Prostate gland (tissue), 2 donors: ENCODE measurements at regions not wholly inside any gene's neighbourhood (a gene's known extent, or its start where the extent isn't known, plus 50 kb on each side); places are given as distances from the start of the nearest gene placed in this dataset.

Experiments
- DNase-seq: peaks from one replicate; pipeline ENCODE4 v3.0.0-alpha.2; 2019; ENCODE audit warnings: low spot score
- H3K27ac ChIP-seq, 2 donors: fragments of 200-600 bp; sonication (generic); 2 replicates each; pipeline ENCODE4 v1.5.1; 2017 to 2019
- H3K27me3 ChIP-seq: fragments of 200-600 bp; sonication (generic); replicated peaks from 2 replicates; pipeline ENCODE4 v1.5.1; 2019; ENCODE audit not compliant: insufficient read depth
- H3K36me3 ChIP-seq, 2 donors: fragments of 200-600 bp; sonication (generic); 1 replicate in 1 of 2; 2 replicates in 1 of 2; pipeline versions ENCODE4 v1.5.1 to v1.8.1; 2017 to 2019
- H3K4me1 ChIP-seq: fragments of 200-600 bp; sonication (generic); replicated peaks from 2 replicates; pipeline ENCODE4 v1.5.1; 2019
- H3K4me3 ChIP-seq, 2 donors: fragments of 200-600 bp; sonication (generic); 2 replicates each; pipeline ENCODE4 v1.5.1; 2017 to 2019
- H3K9me3 ChIP-seq: fragments of 200-600 bp; sonication (generic); 2 replicates; pipeline ENCODE4 v1.5.1; 2017
- CTCF ChIP-seq, 4 experiments: fragments of 200-600 bp in 2 of 4; fragments of 450-650 bp in 2 of 4; sonication (generic) in 2 of 4; IDR thresholded peaks; 1 replicate in 3 of 4; 2 replicates in 1 of 4; pipeline ENCODE4 v1.5.1; 2016 to 2019; ENCODE audit warnings: antibody characterized with exemption in 4 of 4, mild to moderate bottlenecking in 2 of 4, moderate library complexity in 2 of 4
- POLR2A ChIP-seq: fragments of 450-650 bp; IDR thresholded peaks from one replicate; pipeline ENCODE4 v1.6.1; 2016; ENCODE audit warnings: antibody characterized with exemption, mild to moderate bottlenecking
- POLR2AphosphoS5 ChIP-seq: sonication (generic); formaldehyde crosslinking; IDR thresholded peaks from one replicate; pipeline ENCODE4 v1.6.1; 2017; ENCODE audit warnings: antibody characterized with exemption
- WGBS: methylation state at CpG from one replicate; pipeline ENCODE4 v1.1.5; 2018; 5-methylcytosine and 5-hydroxymethylcytosine counted together
- intact Hi-C: fragments of 100-400 bp; cut with DNase I; formaldehyde crosslinking; loops from one replicate; pipeline ENCODE4 v1.14.2; 2022

- Histone ChIP-seq H3K4me3 (no peak overlapping the region), H3K36me3 (no peaks in the 10 kb centered on the region), H3K9me3 (no peaks in the 10 kb centered on the region), H3K27ac (no peak overlapping the region), H3K27me3 (no peaks in the 10 kb centered on the region), H3K4me1 (no peaks in the 10 kb centered on the region)
- intact Hi-C loops = no loop called here
- WGBS = 76% methylated on average over 2 of the region's 2 CpGs
- no peak for TF ChIP-seq POLR2AphosphoS5
- DNase-seq = no peak
These were observed 166.0 kb upstream of the PIK3C3 start for GRCh38 chr18:41789001-41789400.

- TF ChIP-seq CTCF (IDR thresholded peaks at IDR 0.05) = no peak
- no peak for TF ChIP-seq POLR2AphosphoS5
- no peak for TF ChIP-seq POLR2A
- intact Hi-C loops = no loop called here
- Histone ChIP-seq H3K27me3 (no peaks in the 10 kb centered on the region), H3K4me3 (no peak overlapping the region), H3K27ac (no peak overlapping the region), H3K4me1 (no peaks in the 10 kb centered on the region), H3K36me3 (no peaks in the 10 kb centered on the region), H3K9me3 (no peaks in the 10 kb centered on the region)
- DNase-seq = no peak
- 56% methylated on average over 1 of the region's 1 CpG for whole genome bisulfite sequencing
These were observed 171.2 kb upstream of the PIK3C3 start for GRCh38 chr18:41783879-41784278.

- 82% methylated on average over 5 of the region's 5 CpGs for WGBS
- Histone ChIP-seq H3K36me3 (no peaks in the 10 kb centered on the region), H3K9me3 (no peaks in the 10 kb centered on the region), H3K4me3 (no peak overlapping the region), H3K27me3 (no peaks in the 10 kb centered on the region), H3K4me1 (no peaks in the 10 kb centered on the region), H3K27ac (no peak overlapping the region)
- DNase-seq = no peak
- TF ChIP-seq POLR2A = no peak
- no peak for TF ChIP-seq POLR2AphosphoS5
- no peak for TF ChIP-seq CTCF (IDR thresholded peaks at IDR 0.05)
- intact Hi-C loops = no loop called here
These were observed 171.8 kb upstream of the PIK3C3 start for GRCh38 chr18:41783065-41783818.

GRCh38 chr18:41771973-41772372 lies 183.1 kb upstream of the PIK3C3 start:
- H3K4me3 ChIP-seq = no peak overlapping the region
- no peaks in the 10 kb centered on the region for H3K4me1 ChIP-seq
- H3K27ac ChIP-seq = no peak overlapping the region
- H3K36me3 ChIP-seq = no peaks in the 10 kb centered on the region
- no peaks in the 10 kb centered on the region for H3K27me3 ChIP-seq
- WGBS = 67% methylated on average over 1 of the region's 1 CpG
- intact Hi-C loops = no loop called here
- no peak for TF ChIP-seq CTCF (IDR thresholded peaks at IDR 0.05)
- TF ChIP-seq POLR2AphosphoS5 = no peak
- TF ChIP-seq POLR2A = no peak
- no peak for DNase-seq
- no peaks in the 10 kb centered on the region for H3K9me3 ChIP-seq

- Histone ChIP-seq H3K27ac (no peak overlapping the region), H3K4me1 (no peaks in the 10 kb centered on the region), H3K4me3 (no peak overlapping the region), H3K36me3 (no peaks in the 10 kb centered on the region), H3K9me3 (no peaks in the 10 kb centered on the region), H3K27me3 (no peaks in the 10 kb centered on the region)
- TF ChIP-seq CTCF (IDR thresholded peaks at IDR 0.05) (no peak), POLR2AphosphoS5 (no peak), POLR2A (no peak)
- no peak for DNase-seq
- 68% methylated on average over 1 of the region's 1 CpG for WGBS
- intact Hi-C loops = no loop called here
These were observed 185.8 kb upstream of the PIK3C3 start for GRCh38 chr18:41769265-41769664.
